Prostate gland (tissue), 2 donors: ENCODE measurements at regions not wholly inside any gene's neighbourhood (a gene's known extent, or its start where the extent isn't known, plus 50 kb on each side); places are given as distances from the start of the nearest gene placed in this dataset.

Source experiments
- CTCF ChIP-seq, 4 experiments: fragments of 200-600 bp in 2 of 4; fragments of 450-650 bp in 2 of 4; sonication (generic) in 2 of 4; IDR thresholded peaks; 1 replicate in 3 of 4; 2 replicates in 1 of 4; pipeline ENCODE4 v1.5.1; 2016 to 2019; ENCODE audit warnings: antibody characterized with exemption in 4 of 4, mild to moderate bottlenecking in 2 of 4, moderate library complexity in 2 of 4
- POLR2A ChIP-seq: fragments of 450-650 bp; IDR thresholded peaks from one replicate; pipeline ENCODE4 v1.6.1; 2016; ENCODE audit warnings: antibody characterized with exemption, mild to moderate bottlenecking
- POLR2AphosphoS5 ChIP-seq: sonication (generic); formaldehyde crosslinking; IDR thresholded peaks from one replicate; pipeline ENCODE4 v1.6.1; 2017; ENCODE audit warnings: antibody characterized with exemption

- no peak for TF ChIP-seq CTCF (IDR thresholded peaks at IDR 0.05)
- TF ChIP-seq POLR2A, result no peak
- TF ChIP-seq POLR2AphosphoS5, result no peak
Measured at GRCh38 chr14:49417790-49418189, 168.4 kb downstream of the RPS29 start.
